HEK293 (cell line): ENCODE measurements at regions not wholly inside any gene's neighbourhood (a gene's known extent, or its start where the extent isn't known, plus 50 kb on each side); places are given as distances from the start of the nearest gene placed in this dataset.

Experiments used
- CTCF ChIA-PET: fragments of 350-600 bp; formaldehyde crosslinking; extraction: SDS; loops from one replicate; lab custom pipeline; 2021; ENCODE audit warnings: antibody characterized with exemption; lab: Yijun Ruan, JAX
- POLR2A ChIA-PET: fragments of 300-600 bp; formaldehyde crosslinking; extraction: SDS; loops from one replicate; lab custom pipeline; 2020; ENCODE audit warnings: antibody characterized with exemption, inconsistent platforms; lab: Yijun Ruan, JAX
- H3K27ac ChIP-seq: fragments of 200-500 bp; sonication (Bioruptor generic); 2 replicates; pipeline ENCODE4 v1.5.1; 2014; ENCODE audit warnings: low read depth, low read length, control low read depth, inconsistent platforms; ENCODE audit errors: extremely low read depth
- H3K36me3 ChIP-seq, 2 experiments: fragments of 200-500 bp in 1 of 2; sonication (Bioruptor generic) in 1 of 2; 1 replicate in 1 of 2; 2 replicates in 1 of 2; pipeline ENCODE4 v1.5.1; 2014 to 2017; ENCODE audit warnings: inconsistent platforms in 2 of 2, low read length in 2 of 2; ENCODE audit not compliant: control insufficient read depth in 2 of 2, insufficient read depth in 1 of 2
- H3K4me1 ChIP-seq: fragments of 200-500 bp; sonication (Bioruptor generic); 2 replicates; pipeline ENCODE4 v1.5.1; 2014; ENCODE audit warnings: mild to moderate bottlenecking, low read length, inconsistent platforms; ENCODE audit not compliant: control insufficient read depth, insufficient read depth
- H3K4me3 ChIP-seq: 2 replicates; pipeline ENCODE4 v1.5.1; 2011; ENCODE audit warnings: low read depth, mild to moderate bottlenecking, control low read depth, low read length, moderate library complexity
- H3K9me3 ChIP-seq: fragments of 200-500 bp; sonication (Bioruptor generic); 2 replicates; pipeline ENCODE4 v1.5.1; 2014; ENCODE audit warnings: low read depth, low read length, inconsistent platforms; ENCODE audit not compliant: control insufficient read depth, insufficient read depth
- EGR2 ChIP-seq: fragments of 450-650 bp; formaldehyde crosslinking; IDR thresholded peaks from 2 replicates; pipeline ENCODE4 v1.5.1; 2016; ENCODE audit warnings: low read depth, missing biosample characterization, missing genetic modification characterization
- ELK4 ChIP-seq: IDR thresholded peaks from 2 replicates; pipeline ENCODE4 v1.6.1; 2011; ENCODE audit warnings: mild to moderate bottlenecking, low read depth, low read length, borderline replicate concordance
- GLI2 ChIP-seq: fragments of 450-650 bp; formaldehyde crosslinking; IDR thresholded peaks from 2 replicates; pipeline ENCODE4; 2017; ENCODE audit warnings: missing biosample characterization, missing genetic modification characterization, low read depth, borderline replicate concordance
- GLI4 ChIP-seq: fragments of 450-650 bp; formaldehyde crosslinking; IDR thresholded peaks from 2 replicates; pipeline ENCODE4 v1.5.1; 2016; ENCODE audit warnings: missing biosample characterization, missing genetic modification characterization
- KLF1 ChIP-seq: fragments of 450-650 bp; formaldehyde crosslinking; IDR thresholded peaks from 2 replicates; pipeline ENCODE4 v1.5.1; 2016; ENCODE audit warnings: missing biosample characterization, missing genetic modification characterization
- MEIS1 ChIP-seq: sonication (generic); formaldehyde crosslinking; IDR thresholded peaks from 2 replicates; pipeline ENCODE4 v1.8.1; 2022; ENCODE audit warnings: missing genetic modification reagents, mild to moderate bottlenecking, borderline replicate concordance
- OVOL3 ChIP-seq: fragments of 450-650 bp; formaldehyde crosslinking; IDR thresholded peaks from 2 replicates; pipeline ENCODE4 v1.5.1; 2016; ENCODE audit warnings: missing biosample characterization, missing genetic modification characterization
- YY1 ChIP-seq: fragments of 450-650 bp; formaldehyde crosslinking; IDR thresholded peaks from 2 replicates; pipeline ENCODE4 v1.5.1; 2018; ENCODE audit warnings: missing biosample characterization, missing genetic modification characterization
- ZBTB17 ChIP-seq: fragments of 450-650 bp; formaldehyde crosslinking; IDR thresholded peaks from 2 replicates; pipeline ENCODE4 v1.5.1; 2016; ENCODE audit warnings: missing biosample characterization, missing genetic modification characterization
- ZBTB48 ChIP-seq: fragments of 450-650 bp; formaldehyde crosslinking; IDR thresholded peaks from 2 replicates; pipeline ENCODE4 v1.5.1; 2016; ENCODE audit warnings: missing biosample characterization, missing genetic modification characterization
- ZFP3 ChIP-seq: fragments of 450-650 bp; formaldehyde crosslinking; IDR thresholded peaks from 2 replicates; pipeline ENCODE4 v1.5.1; 2016; ENCODE audit warnings: low read depth, missing biosample characterization, missing genetic modification characterization
- ZNF146 ChIP-seq: fragments of 450-650 bp; formaldehyde crosslinking; IDR thresholded peaks from 2 replicates; pipeline ENCODE4 v1.5.1; 2016; ENCODE audit warnings: missing biosample characterization, missing genetic modification characterization
- ZNF16 ChIP-seq: fragments of 450-650 bp; formaldehyde crosslinking; IDR thresholded peaks from 2 replicates; pipeline ENCODE4 v1.5.1; 2016; ENCODE audit warnings: low read depth, missing biosample characterization, missing genetic modification characterization
- ZNF184 ChIP-seq: fragments of 450-650 bp; IDR thresholded peaks from 2 replicates; pipeline ENCODE4 v1.5.1; 2018; ENCODE audit warnings: missing biosample characterization, mild to moderate bottlenecking, missing genetic modification characterization
- ZNF19 ChIP-seq: fragments of 450-650 bp; formaldehyde crosslinking; IDR thresholded peaks from 2 replicates; pipeline ENCODE4; 2016; ENCODE audit warnings: missing biosample characterization, missing genetic modification characterization, low read depth
- ZNF202 ChIP-seq: fragments of 450-650 bp; formaldehyde crosslinking; IDR thresholded peaks from 2 replicates; pipeline ENCODE4 v1.5.1; 2016; ENCODE audit warnings: missing biosample characterization, missing genetic modification characterization, borderline replicate concordance
- ZNF223 ChIP-seq: fragments of 450-650 bp; formaldehyde crosslinking; IDR thresholded peaks from 2 replicates; pipeline ENCODE4 v1.5.1; 2016; ENCODE audit warnings: missing biosample characterization, missing genetic modification characterization
- ZNF24 ChIP-seq: fragments of 450-650 bp; formaldehyde crosslinking; IDR thresholded peaks from 2 replicates; pipeline ENCODE4 v1.5.1; 2016; ENCODE audit warnings: missing biosample characterization, missing genetic modification characterization
- ZNF248 ChIP-seq: fragments of 450-650 bp; formaldehyde crosslinking; IDR thresholded peaks from 2 replicates; pipeline ENCODE4 v1.5.1; 2017; ENCODE audit warnings: missing biosample characterization, missing genetic modification characterization
- ZNF280C ChIP-seq: fragments of 450-650 bp; formaldehyde crosslinking; IDR thresholded peaks from 2 replicates; pipeline ENCODE4 v1.5.1; 2016; ENCODE audit warnings: missing biosample characterization, missing genetic modification characterization
- ZNF350 ChIP-seq: fragments of 450-650 bp; formaldehyde crosslinking; IDR thresholded peaks from 2 replicates; pipeline ENCODE4 v1.5.0; 2017; ENCODE audit warnings: missing biosample characterization, mild to moderate bottlenecking, missing genetic modification characterization
- ZNF37A ChIP-seq: fragments of 450-650 bp; IDR thresholded peaks from 2 replicates; pipeline ENCODE4 v1.5.1; 2018; ENCODE audit warnings: missing biosample characterization, missing genetic modification characterization
- ZNF548 ChIP-seq: fragments of 450-650 bp; formaldehyde crosslinking; IDR thresholded peaks from 2 replicates; pipeline ENCODE4 v1.5.1; 2016; ENCODE audit warnings: missing biosample characterization, missing genetic modification characterization
- ZNF555 ChIP-seq: fragments of 450-650 bp; formaldehyde crosslinking; conservative IDR thresholded peaks from 2 replicates; pipeline ENCODE4 v1.5.1; 2017; ENCODE audit warnings: missing biosample characterization, mild to moderate bottlenecking, missing genetic modification characterization, inconsistent platforms
- ZNF624 ChIP-seq: fragments of 450-650 bp; formaldehyde crosslinking; IDR thresholded peaks from 2 replicates; pipeline ENCODE4 v1.5.1; 2017; ENCODE audit warnings: missing biosample characterization, missing genetic modification characterization
- ZNF639 ChIP-seq: fragments of 450-650 bp; formaldehyde crosslinking; IDR thresholded peaks from 2 replicates; pipeline ENCODE4 v1.5.1; 2016; ENCODE audit warnings: missing biosample characterization, missing genetic modification characterization
- ZNF654 ChIP-seq: fragments of 450-650 bp; formaldehyde crosslinking; IDR thresholded peaks from 2 replicates; pipeline ENCODE4 v1.5.1; 2016; ENCODE audit warnings: low read depth, missing biosample characterization, missing genetic modification characterization
- TF ChIP-seq, protein P1 (sequence below): fragments of 450-650 bp; formaldehyde crosslinking; IDR thresholded peaks from 2 replicates; pipeline ENCODE4 v1.5.1; 2016; ENCODE audit warnings: missing biosample characterization, missing genetic modification characterization
- TF ChIP-seq, protein P2 (sequence below): fragments of 450-650 bp; formaldehyde crosslinking; IDR thresholded peaks from 2 replicates; pipeline ENCODE4 v1.5.1; 2016; ENCODE audit warnings: missing biosample characterization, missing genetic modification characterization

DNA sequence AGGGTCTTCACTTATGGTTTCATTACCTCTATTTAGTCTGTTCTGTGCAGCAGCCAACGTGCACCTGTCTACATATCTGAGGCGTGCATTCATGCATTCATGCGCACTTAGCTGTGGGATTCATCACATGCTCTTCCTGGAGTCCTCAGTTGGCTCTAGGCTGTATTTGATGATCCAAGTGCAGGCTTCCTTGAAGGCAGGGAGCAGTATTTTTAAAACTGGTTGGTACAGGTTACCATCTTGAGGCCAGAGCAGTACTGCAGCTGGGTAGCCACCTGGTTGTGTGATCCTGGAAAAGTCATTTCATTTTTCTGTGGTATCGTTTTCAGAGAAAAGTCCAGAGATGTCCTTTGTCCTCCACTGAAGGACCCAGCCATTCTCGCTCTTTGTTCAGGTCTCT lies 109.8 kb downstream of the EN1 start:
- Histone ChIP-seq H3K27ac (no peak overlapping the region), H3K4me3 (no peak overlapping the region), H3K36me3 (no peaks in the 10 kb centered on the region), H3K9me3 (no peaks in the 10 kb centered on the region), H3K4me1 (no peaks in the 10 kb centered on the region)
- TF ChIP-seq ZNF555 (tag by site-specific recombination) (no peak), GLI4 (no peak), ZNF37A (tag by site-specific recombination) (no peak), ZNF624 (tag by site-specific recombination) (no peak), ZNF184 (no peak), YY1 (no peak), ZNF548 (tag by site-specific recombination) (no peak), ZFP3 (tag by site-specific recombination) (no peak), OVOL3 (tag by site-specific recombination) (no peak), GLI2 (tag by site-specific recombination) (no peak)
- ChIA-PET CTCF (interaction anchor here (0.7 kb wide), 1 partner anchor 15 kb away, joined by 3 read pairs; no protein-coding TSS in a partner anchor), POLR2A (no interaction called here)

GRCh38 chr2:118732432-118732831 lies 115.0 kb downstream of the EN1 start:
- ChIA-PET CTCF (no interaction called here), POLR2A (no interaction called here)
- no peaks in the 10 kb centered on the region for H3K36me3 ChIP-seq
- TF ChIP-seq ZNF654 (tag by site-specific recombination) (no peak), ZNF16 (tag by site-specific recombination) (no peak), ZNF248 (tag by site-specific recombination) (no peak), ZBTB48 (tag by site-specific recombination) (no peak), ZNF146 (no peak), ZNF639 (tag by site-specific recombination) (no peak), ZNF280C (tag by site-specific recombination) (no peak), EGR2 (tag by site-specific recombination) (no peak), ZNF19 (tag by site-specific recombination) (no peak), ZNF24 (no peak), ELK4 (no peak), ZBTB17 (no peak), ZNF223 (tag by site-specific recombination) (no peak), KLF1 (no peak), MEIS1 (no peak), ZNF350 (tag by site-specific recombination) (no peak), ZNF202 (no peak)
- TF ChIP-seq, protein P1, sequence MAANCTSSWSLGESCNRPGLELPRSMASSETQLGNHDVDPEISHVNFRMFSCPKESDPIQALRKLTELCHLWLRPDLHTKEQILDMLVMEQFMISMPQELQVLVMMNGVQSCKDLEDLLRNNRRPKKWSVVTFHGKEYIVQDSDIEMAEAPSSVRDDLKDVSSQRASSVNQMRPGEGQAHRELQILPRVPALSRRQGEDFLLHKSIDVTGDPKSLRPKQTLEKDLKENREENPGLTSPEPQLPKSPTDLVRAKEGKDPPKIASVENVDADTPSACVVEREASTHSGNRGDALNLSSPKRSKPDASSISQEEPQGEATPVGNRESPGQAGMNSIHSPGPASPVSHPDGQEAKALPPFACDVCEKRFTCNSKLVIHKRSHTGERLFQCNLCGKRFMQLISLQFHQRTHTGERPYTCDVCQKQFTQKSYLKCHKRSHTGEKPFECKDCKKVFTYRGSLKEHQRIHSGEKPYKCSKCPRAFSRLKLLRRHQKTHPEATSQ (tag by site-specific recombination): no peak
- TF ChIP-seq, protein P2, sequence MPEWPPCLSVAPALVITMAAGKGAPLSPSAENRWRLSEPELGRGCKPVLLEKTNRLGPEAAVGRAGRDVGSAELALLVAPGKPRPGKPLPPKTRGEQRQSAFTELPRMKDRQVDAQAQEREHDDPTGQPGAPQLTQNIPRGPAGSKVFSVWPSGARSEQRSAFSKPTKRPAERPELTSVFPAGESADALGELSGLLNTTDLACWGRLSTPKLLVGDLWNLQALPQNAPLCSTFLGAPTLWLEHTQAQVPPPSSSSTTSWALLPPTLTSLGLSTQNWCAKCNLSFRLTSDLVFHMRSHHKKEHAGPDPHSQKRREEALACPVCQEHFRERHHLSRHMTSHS (tag by site-specific recombination): no peak
- no peak overlapping the region for H3K4me3 ChIP-seq
- H3K27ac ChIP-seq: no peak overlapping the region
- H3K9me3 ChIP-seq: no peaks in the 10 kb centered on the region
- no peaks in the 10 kb centered on the region for H3K4me1 ChIP-seq
